NT2/D1 (cell line): ENCODE measurements at regions not wholly inside any gene's neighbourhood (a gene's known extent, or its start where the extent isn't known, plus 50 kb on each side); places are given as distances from the start of the nearest gene placed in this dataset.

Experiments used
- SUZ12 ChIP-seq: IDR thresholded peaks from 2 replicates; pipeline ENCODE4 v1.6.1; 2011; ENCODE audit not compliant: insufficient read length, insufficient read depth; ENCODE audit errors: extremely low read depth
- YY1 ChIP-seq: IDR thresholded peaks from 2 replicates; pipeline ENCODE4 v1.6.1; 2011; ENCODE audit not compliant: insufficient read length, insufficient read depth

- TF ChIP-seq SUZ12: no peak
- TF ChIP-seq YY1: no peak
These were observed 1597.9 kb downstream of the RPA4 start for GRCh38 chrX:98481636-98482035.
